EH (cell line): ENCODE measurements at regions not wholly inside any gene's neighbourhood (a gene's known extent, or its start where the extent isn't known, plus 50 kb on each side); places are given as distances from the start of the nearest gene placed in this dataset.

ENCODE experiments used
- DNase-seq: peaks from one replicate; pipeline ENCODE4 v3.0.0-alpha.2; 2015; ENCODE audit warnings: low read depth

- DNase-seq = no peak
Observed at GRCh38 chrX:43018031-43018430, 240.1 kb upstream of the PPP1R2C start.

GRCh38 chrX:43019021-43019420, 241.1 kb upstream of the PPP1R2C start:
- DNase-seq = no peak

GRCh38 chrX:43025806-43026315, 247.9 kb upstream of the PPP1R2C start:
- DNase-seq = no peak

GRCh38 chrX:43064096-43064495, 286.1 kb upstream of the PPP1R2C start:
- no peak for DNase-seq

- no peak for DNase-seq
Observed at GRCh38 chrX:43065978-43066377, 288.0 kb upstream of the PPP1R2C start.

- no peak for DNase-seq
Observed at GRCh38 chrX:43068639-43069038, 290.7 kb upstream of the PPP1R2C start.

GRCh38 chrX:43083016-43083415, 305.1 kb upstream of the PPP1R2C start:
- no peak for DNase-seq

GRCh38 chrX:43087830-43088229, 309.9 kb upstream of the PPP1R2C start:
- DNase-seq = no peak

- no peak for DNase-seq
Observed at GRCh38 chrX:43096830-43097229, 318.9 kb upstream of the PPP1R2C start.

- DNase-seq = no peak
Observed at GRCh38 chrX:43106009-43106408, 328.0 kb upstream of the PPP1R2C start.

- DNase-seq = no peak
Observed at GRCh38 chrX:43108828-43109227, 330.9 kb upstream of the PPP1R2C start.

- DNase-seq = no peak
Observed at GRCh38 chrX:43121637-43122036, 343.7 kb upstream of the PPP1R2C start.

GRCh38 chrX:43139645-43140044, 361.7 kb upstream of the PPP1R2C start:
- DNase-seq = no peak

- no peak for DNase-seq
Observed at GRCh38 chrX:43140582-43140981, 362.6 kb upstream of the PPP1R2C start.

- no peak for DNase-seq
Observed at GRCh38 chrX:43141885-43142284, 363.9 kb upstream of the PPP1R2C start.

- DNase-seq = no peak
Observed at GRCh38 chrX:43148305-43148704, 370.3 kb upstream of the PPP1R2C start.

- DNase-seq = no peak
Observed at GRCh38 chrX:43165343-43165920, 387.5 kb upstream of the PPP1R2C start.

GRCh38 chrX:43166874-43167273, 388.9 kb upstream of the PPP1R2C start:
- DNase-seq = no peak

GRCh38 chrX:43175434-43175833, 397.5 kb upstream of the PPP1R2C start:
- no peak for DNase-seq

- no peak for DNase-seq
Observed at GRCh38 chrX:43176686-43177085, 398.7 kb upstream of the PPP1R2C start.

GRCh38 chrX:43188296-43188695, 410.3 kb upstream of the PPP1R2C start:
- DNase-seq = no peak

- no peak for DNase-seq
Observed at GRCh38 chrX:43211570-43211969, 433.6 kb upstream of the PPP1R2C start.

- no peak for DNase-seq
Observed at GRCh38 chrX:43218198-43218597, 437.9 kb upstream of the MAOA start.

GRCh38 chrX:43224496-43224895, 431.6 kb upstream of the MAOA start:
- no peak for DNase-seq
